IMR-90 (cell line): ENCODE measurements at regions not wholly inside any gene's neighbourhood (a gene's known extent, or its start where the extent isn't known, plus 50 kb on each side); places are given as distances from the start of the nearest gene placed in this dataset.

Experiments used
- ATAC-seq: fragments of 200-7000 bp; cut with Tn5 transposase; 2 replicates; pipeline ENCODE4 v1.9.1; 2020; ENCODE audit warnings: low read depth, mild to moderate bottlenecking, moderate library complexity
- BruUV-seq: library from RNA; stranded (reverse); fragments of 400-500 nt; replicated peaks from 2 replicates; lab custom pipeline; 2021; lab: Mats Ljungman, UMichigan
- CTCF ChIA-PET: fragments of 300-600 bp; formaldehyde crosslinking; extraction: SDS; loops from one replicate; lab custom pipeline; 2021; ENCODE audit warnings: antibody characterized with exemption; lab: Yijun Ruan, JAX
- POLR2A ChIA-PET: fragments of 300-600 bp; sonication (Branson Sonifier 250); formaldehyde crosslinking; loops from one replicate; lab custom pipeline; 2022; ENCODE audit warnings: antibody characterized with exemption; ENCODE audit not compliant: unreplicated experiment; lab: Charles Lee
- DNase-seq: peaks from one replicate; pipeline ENCODE4 v3.0.0; 2013
- H2AFZ ChIP-seq: replicated peaks from 2 replicates; pipeline ENCODE3; 2013; ENCODE audit warnings: low read length, mild to moderate bottlenecking; ENCODE audit not compliant: poor library complexity
- H2AK5ac ChIP-seq: 2 replicates; pipeline ENCODE4 v1.6.1; 2013; ENCODE audit warnings: low read depth, low read length, inconsistent platforms
- H2AK9ac ChIP-seq: replicated peaks from 2 replicates; pipeline ENCODE3; 2013; ENCODE audit warnings: mild to moderate bottlenecking, low read depth, low read length, moderate library complexity; ENCODE audit not compliant: poor library complexity
- H2BK120ac ChIP-seq: 2 replicates; pipeline ENCODE4 v1.6.1; 2013; ENCODE audit warnings: low read depth, low read length, inconsistent platforms
- H2BK15ac ChIP-seq: 3 replicates; pipeline ENCODE4 v1.6.1; 2013; ENCODE audit warnings: low read depth, low read length, inconsistent platforms
- H2BK20ac ChIP-seq: 2 replicates; pipeline ENCODE4 v1.6.1; 2013; ENCODE audit warnings: low read depth, mild to moderate bottlenecking, inconsistent platforms, low read length, moderate library complexity
- H2BK5ac ChIP-seq: 2 replicates; pipeline ENCODE4 v1.6.1; 2013; ENCODE audit warnings: mild to moderate bottlenecking, low read depth, low read length, inconsistent platforms; ENCODE audit not compliant: poor library complexity, severe bottlenecking
- H3K14ac ChIP-seq: replicated peaks from 2 replicates; pipeline ENCODE4 v1.6.1; 2013; ENCODE audit warnings: low read depth, low read length, inconsistent platforms
- H3K18ac ChIP-seq: 2 replicates; pipeline ENCODE4 v1.6.1; 2013; ENCODE audit warnings: low read depth, low read length, control low read depth
- H3K23ac ChIP-seq: 2 replicates; pipeline ENCODE4 v1.6.1; 2013; ENCODE audit warnings: low read depth, low read length, inconsistent platforms
- H3K27ac ChIP-seq: 2 replicates; pipeline ENCODE4 v1.5.1; 2013; ENCODE audit warnings: mild to moderate bottlenecking, control low read depth, low read length; ENCODE audit not compliant: insufficient read depth
- H3K27me3 ChIP-seq: 2 replicates; pipeline ENCODE4 v1.6.1; 2013; ENCODE audit warnings: low read length; ENCODE audit not compliant: control insufficient read depth, insufficient read depth
- H3K36me3 ChIP-seq: 2 replicates; pipeline ENCODE4 v1.6.1; 2013; ENCODE audit warnings: low read length, mixed read lengths; ENCODE audit not compliant: control insufficient read depth, insufficient read depth
- H3K4ac ChIP-seq: 2 replicates; pipeline ENCODE4 v1.6.1; 2013; ENCODE audit warnings: low read depth, low read length, inconsistent platforms
- H3K4me1 ChIP-seq: 2 replicates; pipeline ENCODE4 v1.6.1; 2013; ENCODE audit warnings: low read length, mixed read lengths; ENCODE audit not compliant: control insufficient read depth, insufficient read depth
- H3K4me2 ChIP-seq: 2 replicates; pipeline ENCODE4 v1.6.1; 2013; ENCODE audit warnings: low read depth, mild to moderate bottlenecking, control low read depth, low read length, moderate library complexity
- H3K4me3 ChIP-seq: 2 replicates; pipeline ENCODE4 v1.5.1; 2013; ENCODE audit warnings: low read depth, mild to moderate bottlenecking, control low read depth, low read length, moderate library complexity; ENCODE audit not compliant: insufficient read depth
- H3K56ac ChIP-seq: 2 replicates; pipeline ENCODE4 v1.6.1; 2013; ENCODE audit warnings: low read length, inconsistent platforms; ENCODE audit not compliant: insufficient read depth; ENCODE audit errors: extremely low read depth
- H3K79me1 ChIP-seq, 2 experiments: 2 replicates each; pipeline ENCODE4 v1.6.1; 2013; ENCODE audit warnings: low read length in 2 of 2, inconsistent platforms in 1 of 2, low read depth in 1 of 2
- H3K9ac ChIP-seq: 2 replicates; pipeline ENCODE4 v1.6.1; 2013; ENCODE audit warnings: low read depth, low read length, control low read depth
- H3K9me1 ChIP-seq: 2 replicates; pipeline ENCODE4 v1.6.1; 2013; ENCODE audit warnings: low read length, inconsistent platforms; ENCODE audit not compliant: insufficient read depth
- H3K9me3 ChIP-seq: 2 replicates; pipeline ENCODE4 v1.6.1; 2013; ENCODE audit warnings: low read length; ENCODE audit not compliant: control insufficient read depth, insufficient read depth
- H4K20me1 ChIP-seq: 2 replicates; pipeline ENCODE4 v1.6.1; 2013; ENCODE audit warnings: low read length, inconsistent platforms; ENCODE audit not compliant: insufficient read depth
- H4K5ac ChIP-seq: 2 replicates; pipeline ENCODE4 v1.6.1; 2013; ENCODE audit warnings: mild to moderate bottlenecking, low read depth, low read length, control low read depth
- H4K8ac ChIP-seq, 2 experiments: 2 replicates each; pipeline ENCODE4 v1.6.1; 2013; ENCODE audit warnings: low read depth in 2 of 2, low read length in 2 of 2, control low read depth in 1 of 2, inconsistent platforms in 1 of 2
- H4K91ac ChIP-seq: 2 replicates; pipeline ENCODE4 v1.6.1; 2013; ENCODE audit warnings: low read depth, low read length, inconsistent platforms; ENCODE audit not compliant: insufficient read depth
- BHLHE40 ChIP-seq: fragments of 150-350 bp; IDR thresholded peaks from 2 replicates; pipeline ENCODE4 v1.6.1; 2016; ENCODE audit warnings: mild to moderate bottlenecking, low read depth, low read length
- CTCF ChIP-seq: conservative IDR thresholded peaks from 2 replicates; pipeline ENCODE4 v1.5.1; 2012; ENCODE audit warnings: mild to moderate bottlenecking, low read depth, low read length, improper control_type of control experiment
- ELK1 ChIP-seq: fragments of 150-350 bp; IDR thresholded peaks from 2 replicates; pipeline ENCODE4 v1.6.1; 2016; ENCODE audit warnings: low read depth, mild to moderate bottlenecking, low read length, moderate library complexity, borderline replicate concordance
- FOS ChIP-seq: fragments of 150-350 bp; IDR thresholded peaks from 2 replicates; pipeline ENCODE4 v1.6.1; 2016; ENCODE audit warnings: low read depth, low read length
- MAZ ChIP-seq: IDR thresholded peaks from 2 replicates; pipeline ENCODE4 v1.6.1; 2012; ENCODE audit warnings: low read depth, mild to moderate bottlenecking, low read length, improper control_type of control experiment, moderate library complexity, borderline replicate concordance
- NFE2L2 ChIP-seq: fragments of 150-350 bp; IDR thresholded peaks from 2 replicates; pipeline ENCODE4 v1.6.1; 2016; ENCODE audit warnings: low read depth, mild to moderate bottlenecking, low read length
- WGBS, 2 experiments: methylation state at CpG; one replicate each; pipeline versions ENCODE4 v1.1.5 to v1.1.7; 2013; ENCODE audit warnings: missing lambda C conversion rate in 2 of 2; ENCODE audit not compliant: insufficient read length in 1 of 2; ENCODE audit errors: extremely low coverage in 2 of 2; 5-methylcytosine and 5-hydroxymethylcytosine counted together
- dilution Hi-C: fragments of 300-500 bp; cut with HindIII; formaldehyde crosslinking; loops from one replicate; pipeline ENCODE4 v1.14.3; 2018; ENCODE audit warnings: low sequenced_read_pairs; ENCODE audit not compliant: unreplicated experiment
- in situ Hi-C: fragments of 300-500 bp; cut with MboI; formaldehyde crosslinking; loops from 3 replicates; pipeline ENCODE4 v1.14.3; 2019; ENCODE audit warnings: low sequenced_read_pairs, inconsistent platforms, mixed read lengths
- intact Hi-C: fragments of 100-400 bp; cut with micrococcal nuclease; formaldehyde crosslinking; loops from 2 replicates; pipeline ENCODE4 v1.10.0; 2022

GRCh38 chr9:89883401-89884341, 278.9 kb downstream of the GADD45G start (continued):
- TF ChIP-seq FOS, result no peak

- Histone ChIP-seq H3K18ac (no peak overlapping the region), H3K9ac (no peak overlapping the region), H4K20me1 (no peaks in the 10 kb centered on the region), H4K8ac (no peak overlapping the region), H3K27me3 (no peaks in the 10 kb centered on the region; the same call in 1 of the 2 replicates), H2BK15ac (no peak overlapping the region), H2BK5ac (no peak overlapping the region), H3K14ac (no peak overlapping the region), H4K91ac (no peak overlapping the region), H4K5ac (no peak overlapping the region), H2BK120ac (no peak overlapping the region), H2AK5ac (no peak overlapping the region), H3K4me2 (no peak overlapping the region), H3K79me1 (no peaks in the 10 kb centered on the region), H3K9me1 (0 out of 2 replicates have a peak, but pooled peaks cover 10% of the 10 kb centered on the region), H2AK9ac (no peak overlapping the region), H2AFZ (no peak overlapping the region), H3K27ac (no peak overlapping the region), H3K4me1 (no peaks in the 10 kb centered on the region), H3K23ac (no peak overlapping the region), H2BK20ac (no peak overlapping the region), H3K4me3 (no peak overlapping the region), H3K56ac (no peak overlapping the region), H3K36me3 (no peaks in the 10 kb centered on the region), H3K4ac (no peak overlapping the region), H3K9me3 (no peaks in the 10 kb centered on the region)
- BruUV-seq, result no TSS peak
- ATAC-seq (no peak), DNase-seq (no peak)
- in situ Hi-C loops, result no loop called here
- intact Hi-C loops, result no loop called here
- dilution Hi-C loops, result no loop called here
- WGBS, 2 experiments, result 67% methylated on average over 1 of the region's 13 CpGs; no CpG with 5 or more reads in 1 of the 2 experiments
- ChIA-PET POLR2A (no interaction called here), CTCF (no interaction called here)
- no peak for TF ChIP-seq MAZ
- no peak for TF ChIP-seq FOS
- TF ChIP-seq CTCF, result no peak
- TF ChIP-seq ELK1, result no peak
- TF ChIP-seq BHLHE40, result no peak
- TF ChIP-seq NFE2L2, result no peak
These were observed 279.7 kb downstream of the GADD45G start for GRCh38 chr9:89884356-89885083.
